ENCODE measurements at regions not wholly inside any gene's neighbourhood (a gene's known extent, or its start where the extent isn't known, plus 50 kb on each side); places are given as distances from the start of the nearest gene placed in this dataset.

- no CpG with 5 or more reads among the region's 2 CpGs for WGBS (ENCODE audit: extremely low coverage, insufficient read length, low lambda C conversion rate)
- Histone ChIP-seq H2BK20ac (ENCODE audit: low read depth, low read length, poor library complexity, severe bottlenecking) (no peak overlapping the region), H2AK5ac (ENCODE audit: insufficient read length, low read length) (no peak overlapping the region), H3K9me3 (ENCODE audit: control insufficient read depth, low read depth, low read length) (no peaks in the 10 kb centered on the region), H2BK15ac (ENCODE audit: low read depth, low read length) (no peak overlapping the region), H2BK12ac (ENCODE audit: insufficient read length, low read depth, low read length) (no peak overlapping the region), H3T11ph (ENCODE audit: low read length) (no peak overlapping the region), H2BK120ac (ENCODE audit: low read depth, low read length, poor library complexity, severe bottlenecking) (no peak overlapping the region), H3K14ac (ENCODE audit: insufficient read depth, low read length) (no peak overlapping the region), H3K79me2 (ENCODE audit: insufficient read depth, low read length) (no peaks in the 10 kb centered on the region), H3K23me2 (ENCODE audit: insufficient read length, low read depth, low read length, poor library complexity, severe bottlenecking) (no peaks in the 10 kb centered on the region), H3K4ac (ENCODE audit: low read depth, low read length) (no peak overlapping the region), H2AFZ (ENCODE audit: low read length) (no peak overlapping the region), H3K23ac (ENCODE audit: insufficient read length, low read depth, low read length) (no peak overlapping the region), H3K4me1 (ENCODE audit: insufficient read depth, low read length) (no peaks in the 10 kb centered on the region), H4K20me1 (ENCODE audit: control insufficient read depth, insufficient read depth, insufficient read length) (no peaks in the 10 kb centered on the region), H3K4me2 (ENCODE audit: insufficient read depth, insufficient read length, low read length) (no peak overlapping the region), H3K56ac (ENCODE audit: insufficient read length, low read depth, low read length) (no peak overlapping the region), H2BK5ac (ENCODE audit: insufficient read length, low read length) (no peak overlapping the region), H3K79me1 (ENCODE audit: insufficient read depth, low read depth, low read length, poor library complexity, severe bottlenecking) (no peaks in the 10 kb centered on the region), H4K8ac (replicated peaks; ENCODE audit: insufficient read length, low read depth, low read length) (no peak overlapping the region), H3K18ac (ENCODE audit: insufficient read length, low read depth, low read length) (no peak overlapping the region), H4K5ac (ENCODE audit: insufficient read length, low read depth, low read length) (no peak overlapping the region), H3K9ac (ENCODE audit: extremely low read depth, insufficient read length, low read length) (no peak overlapping the region), H4K91ac (ENCODE audit: insufficient read length, low read depth, low read length) (no peak overlapping the region), H3K27ac (ENCODE audit: insufficient read length, low read depth, low read length) (no peak overlapping the region), H3K27me3 (ENCODE audit: insufficient read depth, low read length) (no peaks in the 10 kb centered on the region)
- Mint-ChIP-seq H3K27me3 (ENCODE audit: low read depth) (no peaks in the 10 kb centered on the region), H3K9me3 (no peaks in the 10 kb centered on the region), H3K4me1 (peaks cover 6 to 13% of the 10 kb centered on the region in 2 experiments), H3K4me3 (no peak overlapping the region), H3K27ac (peak overlapping the region in 1 of 3 experiments; percentile 73; a peak in 1 of 7 replicates), H3K36me3 (ENCODE audit: insufficient read depth in 1 of 3, low read depth in 3 of 3) (no peaks in the 10 kb centered on the region)
- TF ChIP-seq, protein P1, sequence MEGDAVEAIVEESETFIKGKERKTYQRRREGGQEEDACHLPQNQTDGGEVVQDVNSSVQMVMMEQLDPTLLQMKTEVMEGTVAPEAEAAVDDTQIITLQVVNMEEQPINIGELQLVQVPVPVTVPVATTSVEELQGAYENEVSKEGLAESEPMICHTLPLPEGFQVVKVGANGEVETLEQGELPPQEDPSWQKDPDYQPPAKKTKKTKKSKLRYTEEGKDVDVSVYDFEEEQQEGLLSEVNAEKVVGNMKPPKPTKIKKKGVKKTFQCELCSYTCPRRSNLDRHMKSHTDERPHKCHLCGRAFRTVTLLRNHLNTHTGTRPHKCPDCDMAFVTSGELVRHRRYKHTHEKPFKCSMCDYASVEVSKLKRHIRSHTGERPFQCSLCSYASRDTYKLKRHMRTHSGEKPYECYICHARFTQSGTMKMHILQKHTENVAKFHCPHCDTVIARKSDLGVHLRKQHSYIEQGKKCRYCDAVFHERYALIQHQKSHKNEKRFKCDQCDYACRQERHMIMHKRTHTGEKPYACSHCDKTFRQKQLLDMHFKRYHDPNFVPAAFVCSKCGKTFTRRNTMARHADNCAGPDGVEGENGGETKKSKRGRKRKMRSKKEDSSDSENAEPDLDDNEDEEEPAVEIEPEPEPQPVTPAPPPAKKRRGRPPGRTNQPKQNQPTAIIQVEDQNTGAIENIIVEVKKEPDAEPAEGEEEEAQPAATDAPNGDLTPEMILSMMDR (conservative IDR thresholded peaks at IDR 0.05): no peak
- DNase-seq: no peak
Measured at GRCh38 chr2:181779288-181780021, 99.1 kb upstream of the NEUROD1 start.

Measured in H9 (cell line).